K562 (cell line): ENCODE measurements at regions not wholly inside any gene's neighbourhood (a gene's known extent, or its start where the extent isn't known, plus 50 kb on each side); places are given as distances from the start of the nearest gene placed in this dataset.
A peak's percentile ranks its signal among the peaks of the same experiment; 100 is the strongest.

ENCODE experiments used
- CAMTA2 ChIP-seq: fragments of 250-450 bp; sonication (Bioruptor Pico); conservative IDR thresholded peaks from 2 replicates; pipeline ENCODE4 v1.5.1; 2022
- CREM ChIP-seq: IDR thresholded peaks from 2 replicates; pipeline ENCODE4 v1.6.1; 2014; ENCODE audit warnings: antibody characterized with exemption, low read depth
- FOS ChIP-seq: IDR thresholded peaks from 3 replicates; pipeline ENCODE4 v1.6.1; 2011; ENCODE audit not compliant: insufficient read length; ENCODE audit errors: extremely low read depth
- GTF2E2 ChIP-seq: fragments of 200-800 bp; sonication (Bioruptor generic); IDR thresholded peaks from 2 replicates; pipeline ENCODE4 v1.6.1; 2016; ENCODE audit warnings: missing genetic modification characterization, missing compliant biosample characterization
- ILK ChIP-seq: fragments of 450-650 bp; IDR thresholded peaks from 2 replicates; pipeline ENCODE4 v1.6.1; 2016; ENCODE audit warnings: missing genetic modification characterization, low read depth, mild to moderate bottlenecking, missing compliant biosample characterization, moderate library complexity, borderline replicate concordance
- JUN ChIP-seq, 2 experiments: sonication (generic) in 1 of 2; formaldehyde crosslinking in 1 of 2; IDR thresholded peaks; 2 replicates each; pipeline versions ENCODE4 v1.6.1 to v1.8.0; 2012 to 2022; ENCODE audit warnings: borderline replicate concordance in 2 of 2, mild to moderate bottlenecking in 2 of 2, improper control_type of control experiment in 1 of 2, low read depth in 1 of 2, low read length in 1 of 2, missing genetic modification reagents in 1 of 2
- NR2C2 ChIP-seq, 2 experiments: fragments of 200-800 bp in 1 of 2; sonication (Bioruptor generic) in 1 of 2; sonication (generic) in 1 of 2; formaldehyde crosslinking in 1 of 2; IDR thresholded peaks; 2 replicates each; pipeline versions ENCODE4 v1.6.1 to v1.8.0; 2016 to 2022; ENCODE audit warnings: mild to moderate bottlenecking in 1 of 2, missing compliant biosample characterization in 1 of 2, missing genetic modification characterization in 1 of 2, missing genetic modification reagents in 1 of 2
- POLR2B ChIP-seq: fragments of 450-650 bp; IDR thresholded peaks from 2 replicates; pipeline ENCODE4 v1.6.1; 2018; ENCODE audit warnings: low read depth; ENCODE audit not compliant: partially characterized antibody
- SMAD4 ChIP-seq: fragments of 250-450 bp; sonication (Bioruptor Pico); conservative IDR thresholded peaks from 2 replicates; pipeline ENCODE4 v1.8.0; 2021; ENCODE audit warnings: inconsistent platforms, mild to moderate bottlenecking, moderate library complexity
- SMARCE1 ChIP-seq: fragments of 450-650 bp; IDR thresholded peaks from 2 replicates; pipeline ENCODE4 v1.7.1; 2016; ENCODE audit warnings: mild to moderate bottlenecking
- SRSF1 ChIP-seq: fragments of 200-400 bp; formaldehyde crosslinking; IDR thresholded peaks from 2 replicates; pipeline ENCODE4 v1.6.1; 2017; ENCODE audit warnings: mild to moderate bottlenecking, low read depth, low read length, moderate library complexity
- ZNF263 ChIP-seq: sonication (generic); formaldehyde crosslinking; IDR thresholded peaks from 2 replicates; pipeline ENCODE4 v1.8.0; 2022; ENCODE audit warnings: mild to moderate bottlenecking, missing genetic modification reagents, borderline replicate concordance
- TF ChIP-seq, protein P1 (sequence below): fragments of 450-650 bp; conservative IDR thresholded peaks from 2 replicates; pipeline ENCODE4 v1.6.1; 2016; ENCODE audit warnings: missing genetic modification characterization, low read depth, mild to moderate bottlenecking, control low read depth, missing compliant biosample characterization
- TF ChIP-seq, protein P2 (sequence below), 2 experiments: fragments of 450-650 bp; IDR thresholded peaks; 2 replicates each; pipeline ENCODE4 v1.6.1; 2016
- TF ChIP-seq, protein P3 (sequence below): sonication (generic); formaldehyde crosslinking; IDR thresholded peaks from 2 replicates; pipeline ENCODE4 v1.8.1; 2022; ENCODE audit warnings: missing genetic modification reagents
- TF ChIP-seq, protein P4 (sequence below), 2 experiments: fragments of 450-650 bp in 1 of 2; IDR thresholded peaks; 2 replicates each; pipeline ENCODE4 v1.6.1; 2011 to 2017; ENCODE audit warnings: low read depth in 2 of 2, antibody characterized with exemption in 1 of 2, borderline replicate concordance in 1 of 2, low read length in 1 of 2, mild to moderate bottlenecking in 1 of 2, mixed read lengths in 1 of 2; ENCODE audit not compliant: control insufficient read depth in 1 of 2
- TF ChIP-seq, protein P5 (sequence below): sonication (generic); formaldehyde crosslinking; IDR thresholded peaks from 2 replicates; pipeline ENCODE4 v1.8.0; 2022; ENCODE audit warnings: mild to moderate bottlenecking, missing genetic modification reagents

DNA sequence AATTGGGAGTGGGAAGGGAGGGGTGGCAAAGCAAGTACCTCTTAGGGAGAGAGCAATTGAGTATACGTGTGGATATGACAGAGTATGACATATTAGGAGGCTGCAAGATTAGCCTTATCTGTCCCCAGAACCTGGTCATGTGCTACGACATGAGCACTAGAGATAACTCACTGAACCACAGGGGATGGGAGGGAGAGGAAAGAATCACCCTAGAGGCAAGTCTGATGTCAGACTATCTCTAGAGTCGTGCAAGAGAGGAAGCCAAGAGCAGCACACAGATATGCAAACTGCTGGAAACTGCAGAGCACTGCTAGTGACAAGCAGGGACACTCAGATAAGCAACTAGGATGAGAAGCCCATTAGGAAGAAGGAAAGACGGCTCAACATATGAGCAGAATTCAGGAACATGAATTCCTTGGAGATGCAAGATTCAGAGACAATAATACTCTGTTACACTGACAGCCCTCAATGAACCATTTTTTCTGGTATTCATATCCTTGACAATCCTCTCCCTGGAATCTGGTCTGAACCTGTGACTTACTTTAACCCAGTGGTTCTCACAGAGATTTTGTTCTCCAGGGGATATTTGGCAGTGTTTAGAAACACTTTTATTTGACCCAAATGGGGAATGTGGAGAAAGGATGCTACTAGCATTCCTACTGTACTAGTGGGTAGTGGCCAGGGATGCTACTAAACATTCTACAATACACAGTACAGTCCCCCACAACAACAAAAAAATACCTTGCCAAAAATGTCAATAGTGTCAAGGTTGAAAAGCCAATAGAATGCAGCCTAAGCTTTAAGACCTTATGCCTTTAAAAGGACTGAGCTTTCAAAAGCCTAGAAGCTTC is 84.0 kb upstream of the BMP2K start (continued):
- TF ChIP-seq, protein P1, sequence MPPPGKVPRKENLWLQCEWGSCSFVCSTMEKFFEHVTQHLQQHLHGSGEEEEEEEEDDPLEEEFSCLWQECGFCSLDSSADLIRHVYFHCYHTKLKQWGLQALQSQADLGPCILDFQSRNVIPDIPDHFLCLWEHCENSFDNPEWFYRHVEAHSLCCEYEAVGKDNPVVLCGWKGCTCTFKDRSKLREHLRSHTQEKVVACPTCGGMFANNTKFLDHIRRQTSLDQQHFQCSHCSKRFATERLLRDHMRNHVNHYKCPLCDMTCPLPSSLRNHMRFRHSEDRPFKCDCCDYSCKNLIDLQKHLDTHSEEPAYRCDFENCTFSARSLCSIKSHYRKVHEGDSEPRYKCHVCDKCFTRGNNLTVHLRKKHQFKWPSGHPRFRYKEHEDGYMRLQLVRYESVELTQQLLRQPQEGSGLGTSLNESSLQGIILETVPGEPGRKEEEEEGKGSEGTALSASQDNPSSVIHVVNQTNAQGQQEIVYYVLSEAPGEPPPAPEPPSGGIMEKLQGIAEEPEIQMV (tag): no peak
- TF ChIP-seq SRSF1 (no peak), CREM (peak; percentile 97), POLR2B (no peak), FOS (peak; percentile 44), NR2C2 (CRISPR knock-in tag; IDR thresholded peaks at IDR 0.05) (0 out of 2 replicates have a peak, but pooled peaks have one; percentile 49), NR2C2 (tag; IDR thresholded peaks at IDR 0.05) (peak; percentile 75), JUN (IDR thresholded peaks at IDR 0.05; ENCODE audit: borderline replicate concordance, low read depth, low read length) (peak; percentile 91), JUN (CRISPR knock-in tag; IDR thresholded peaks at IDR 0.05; ENCODE audit: borderline replicate concordance) (peak; percentile 93; the same call in 1 of the 2 replicates), CAMTA2 (CRISPR knock-in tag) (no peak), ILK (tag) (no peak), SMARCE1 (peak; percentile 100), SMAD4 (CRISPR knock-in tag) (peak; percentile 99), ZNF263 (peak; percentile 55; the same call in 1 of the 2 replicates), GTF2E2 (no peak)
- TF ChIP-seq, protein P2, sequence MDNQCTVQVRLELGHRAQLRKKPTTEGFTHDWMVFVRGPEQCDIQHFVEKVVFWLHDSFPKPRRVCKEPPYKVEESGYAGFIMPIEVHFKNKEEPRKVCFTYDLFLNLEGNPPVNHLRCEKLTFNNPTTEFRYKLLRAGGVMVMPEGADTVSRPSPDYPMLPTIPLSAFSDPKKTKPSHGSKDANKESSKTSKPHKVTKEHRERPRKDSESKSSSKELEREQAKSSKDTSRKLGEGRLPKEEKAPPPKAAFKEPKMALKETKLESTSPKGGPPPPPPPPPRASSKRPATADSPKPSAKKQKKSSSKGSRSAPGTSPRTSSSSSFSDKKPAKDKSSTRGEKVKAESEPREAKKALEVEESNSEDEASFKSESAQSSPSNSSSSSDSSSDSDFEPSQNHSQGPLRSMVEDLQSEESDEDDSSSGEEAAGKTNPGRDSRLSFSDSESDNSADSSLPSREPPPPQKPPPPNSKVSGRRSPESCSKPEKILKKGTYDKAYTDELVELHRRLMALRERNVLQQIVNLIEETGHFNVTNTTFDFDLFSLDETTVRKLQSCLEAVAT (IDR thresholded peaks at IDR 0.05): peak; percentile 91 to 96
- TF ChIP-seq, protein P3, sequence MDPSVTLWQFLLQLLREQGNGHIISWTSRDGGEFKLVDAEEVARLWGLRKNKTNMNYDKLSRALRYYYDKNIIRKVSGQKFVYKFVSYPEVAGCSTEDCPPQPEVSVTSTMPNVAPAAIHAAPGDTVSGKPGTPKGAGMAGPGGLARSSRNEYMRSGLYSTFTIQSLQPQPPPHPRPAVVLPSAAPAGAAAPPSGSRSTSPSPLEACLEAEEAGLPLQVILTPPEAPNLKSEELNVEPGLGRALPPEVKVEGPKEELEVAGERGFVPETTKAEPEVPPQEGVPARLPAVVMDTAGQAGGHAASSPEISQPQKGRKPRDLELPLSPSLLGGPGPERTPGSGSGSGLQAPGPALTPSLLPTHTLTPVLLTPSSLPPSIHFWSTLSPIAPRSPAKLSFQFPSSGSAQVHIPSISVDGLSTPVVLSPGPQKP (CRISPR knock-in tag): no peak
- TF ChIP-seq, protein P4, sequence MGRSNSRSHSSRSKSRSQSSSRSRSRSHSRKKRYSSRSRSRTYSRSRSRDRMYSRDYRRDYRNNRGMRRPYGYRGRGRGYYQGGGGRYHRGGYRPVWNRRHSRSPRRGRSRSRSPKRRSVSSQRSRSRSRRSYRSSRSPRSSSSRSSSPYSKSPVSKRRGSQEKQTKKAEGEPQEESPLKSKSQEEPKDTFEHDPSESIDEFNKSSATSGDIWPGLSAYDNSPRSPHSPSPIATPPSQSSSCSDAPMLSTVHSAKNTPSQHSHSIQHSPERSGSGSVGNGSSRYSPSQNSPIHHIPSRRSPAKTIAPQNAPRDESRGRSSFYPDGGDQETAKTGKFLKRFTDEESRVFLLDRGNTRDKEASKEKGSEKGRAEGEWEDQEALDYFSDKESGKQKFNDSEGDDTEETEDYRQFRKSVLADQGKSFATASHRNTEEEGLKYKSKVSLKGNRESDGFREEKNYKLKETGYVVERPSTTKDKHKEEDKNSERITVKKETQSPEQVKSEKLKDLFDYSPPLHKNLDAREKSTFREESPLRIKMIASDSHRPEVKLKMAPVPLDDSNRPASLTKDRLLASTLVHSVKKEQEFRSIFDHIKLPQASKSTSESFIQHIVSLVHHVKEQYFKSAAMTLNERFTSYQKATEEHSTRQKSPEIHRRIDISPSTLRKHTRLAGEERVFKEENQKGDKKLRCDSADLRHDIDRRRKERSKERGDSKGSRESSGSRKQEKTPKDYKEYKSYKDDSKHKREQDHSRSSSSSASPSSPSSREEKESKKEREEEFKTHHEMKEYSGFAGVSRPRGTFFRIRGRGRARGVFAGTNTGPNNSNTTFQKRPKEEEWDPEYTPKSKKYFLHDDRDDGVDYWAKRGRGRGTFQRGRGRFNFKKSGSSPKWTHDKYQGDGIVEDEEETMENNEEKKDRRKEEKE (IDR thresholded peaks at IDR 0.05; ENCODE audit: borderline replicate concordance in 1 of 2, control insufficient read depth in 1 of 2, low read depth in 2 of 2, low read length in 1 of 2): peak in 1 of 2 experiments; percentile 90; a peak in 1 of 4 replicates
- TF ChIP-seq, protein P5, sequence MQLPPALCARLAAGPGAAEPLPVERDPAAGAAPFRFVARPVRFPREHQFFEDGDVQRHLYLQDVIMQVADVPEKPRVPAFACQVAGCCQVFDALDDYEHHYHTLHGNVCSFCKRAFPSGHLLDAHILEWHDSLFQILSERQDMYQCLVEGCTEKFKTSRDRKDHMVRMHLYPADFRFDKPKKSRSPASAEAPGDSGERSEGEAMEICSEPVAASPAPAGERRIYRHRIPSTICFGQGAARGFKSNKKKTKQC (CRISPR knock-in tag): no peak
